ENCODE measurements at regions not wholly inside any gene's neighbourhood (a gene's known extent, or its start where the extent isn't known, plus 50 kb on each side); places are given as distances from the start of the nearest gene placed in this dataset.

GRCh38 chr12:125355614-125356013 is 290.4 kb downstream of the AACS start:
- TF ChIP-seq POLR2AphosphoS5 (IDR thresholded peaks at IDR 0.05; ENCODE audit: insufficient read depth, low read depth, low read length) (no peak), POLR2A (IDR thresholded peaks at IDR 0.05; ENCODE audit: low read depth, low read length) (no peak), CTCF (IDR thresholded peaks at IDR 0.05; ENCODE audit: extremely low read depth in 1 of 2, insufficient read depth in 1 of 2, low read depth in 1 of 2, low read length in 2 of 2) (no peak), GATA2 (IDR thresholded peaks at IDR 0.05; ENCODE audit: insufficient read depth, insufficient read length, low read depth, low read length) (no peak), FOS (IDR thresholded peaks at IDR 0.05; ENCODE audit: borderline replicate concordance, insufficient read depth, low read length) (no peak), MAX (IDR thresholded peaks at IDR 0.05; ENCODE audit: insufficient read depth, insufficient read length) (no peak), EZH2 (IDR thresholded peaks at IDR 0.05; ENCODE audit: borderline replicate concordance, low read depth, low read length, severe bottlenecking) (no peak), MYC (IDR thresholded peaks at IDR 0.05; ENCODE audit: low read depth, low read length) (no peak), JUN (IDR thresholded peaks at IDR 0.05; ENCODE audit: borderline replicate concordance, insufficient read depth, insufficient read length, low read depth) (no peak)

Measured in endothelial cell of umbilical vein (primary cell).